H1 (cell line): ENCODE measurements at regions not wholly inside any gene's neighbourhood (a gene's known extent, or its start where the extent isn't known, plus 50 kb on each side); places are given as distances from the start of the nearest gene placed in this dataset.

Experiments
- CTCF ChIA-PET: fragments of 300-600 bp; sonication (Branson Sonifier 250); formaldehyde crosslinking; loops from one replicate; lab custom pipeline; 2021; ENCODE audit not compliant: partially characterized antibody; lab: Charles Lee
- POLR2A ChIA-PET: fragments of 300-600 bp; sonication (Branson Sonifier 250); formaldehyde crosslinking; loops from one replicate; lab custom pipeline; 2021; ENCODE audit warnings: inconsistent platforms; ENCODE audit not compliant: partially characterized antibody; lab: Charles Lee
- DNase-seq, 2 experiments: peaks; one replicate each; pipeline versions ENCODE4 v3.0.0 to v3.0.0-alpha.2; 2010 to 2022; ENCODE audit warnings: low spot score in 2 of 2, low read depth in 1 of 2, mixed read lengths in 1 of 2
- FAIRE-seq: peaks from 2 replicates; lab custom pipeline; 2011; peaks lifted over from hg19 to GRCh38; lab: Jason Lieb, UNC
- H2AFZ ChIP-seq: 2 replicates; pipeline ENCODE4 v1.8.1; 2012; ENCODE audit warnings: low read length, inconsistent platforms
- H2AK5ac ChIP-seq: 2 replicates; pipeline ENCODE4 v1.6.1; 2013; ENCODE audit warnings: low read depth, low read length
- H2BK120ac ChIP-seq: replicated peaks from 2 replicates; pipeline ENCODE3; 2013; ENCODE audit warnings: low read depth, low read length, inconsistent platforms
- H2BK12ac ChIP-seq: 2 replicates; pipeline ENCODE4 v1.6.1; 2013; ENCODE audit warnings: low read depth, low read length
- H2BK15ac ChIP-seq: 2 replicates; pipeline ENCODE4 v1.6.1; 2013; ENCODE audit warnings: low read length
- H2BK20ac ChIP-seq: 2 replicates; pipeline ENCODE4 v1.6.1; 2013; ENCODE audit warnings: low read length
- H2BK5ac ChIP-seq: 2 replicates; pipeline ENCODE4 v1.6.1; 2013; ENCODE audit warnings: low read depth, low read length
- H3K14ac ChIP-seq: 2 replicates; pipeline ENCODE4 v1.6.1; 2013; ENCODE audit warnings: inconsistent platforms; ENCODE audit not compliant: insufficient read length
- H3K18ac ChIP-seq: 2 replicates; pipeline ENCODE4 v1.6.1; 2013; ENCODE audit warnings: low read length; ENCODE audit errors: extremely low read depth
- H3K23ac ChIP-seq: 2 replicates; pipeline ENCODE4 v1.6.1; 2013; ENCODE audit warnings: inconsistent platforms; ENCODE audit not compliant: insufficient read length
- H3K23me2 ChIP-seq: 2 replicates; pipeline ENCODE4 v1.6.1; 2013; ENCODE audit warnings: low read depth, low read length
- H3K27ac ChIP-seq: 2 replicates; pipeline ENCODE4 v1.6.1; 2011; ENCODE audit warnings: low read depth, low read length, inconsistent platforms
- H3K27me3 ChIP-seq, 4 experiments: replicated peaks in 1 of 4; 1 replicate in 1 of 4; 2 replicates in 3 of 4; pipeline versions ENCODE4 v1.6.1 to v1.8.1; 2011 to 2013; ENCODE audit warnings: low read length in 3 of 4, mild to moderate bottlenecking in 3 of 4, inconsistent platforms in 2 of 4, mixed read lengths in 2 of 4, moderate library complexity in 1 of 4; ENCODE audit not compliant: control insufficient read depth in 3 of 4, insufficient read depth in 3 of 4; ENCODE audit errors: extremely low read depth in 1 of 4
- H3K36me3 ChIP-seq, 4 experiments: 2 replicates each; pipeline versions ENCODE4 v1.6.1 to v1.8.1; 2011 to 2013; ENCODE audit warnings: mild to moderate bottlenecking in 4 of 4, low read length in 3 of 4, moderate library complexity in 2 of 4, control low read depth in 1 of 4, inconsistent platforms in 1 of 4; ENCODE audit not compliant: insufficient read depth in 4 of 4, control insufficient read depth in 2 of 4
- H3K4ac ChIP-seq: replicated peaks from 2 replicates; pipeline ENCODE3; 2013; ENCODE audit warnings: low read length, low read depth, mixed read lengths, inconsistent platforms; ENCODE audit not compliant: insufficient read length
- H3K4me1 ChIP-seq, 4 experiments: replicated peaks in 1 of 4; 1 replicate in 1 of 4; 2 replicates in 3 of 4; pipeline versions ENCODE4 v1.6.1 to v1.8.1; 2011 to 2013; ENCODE audit warnings: low read length in 3 of 4, inconsistent platforms in 2 of 4, mixed read lengths in 1 of 4; ENCODE audit not compliant: insufficient read depth in 4 of 4, control insufficient read depth in 3 of 4
- H3K4me2 ChIP-seq, 2 experiments: 2 replicates each; pipeline versions ENCODE4 v1.6.1 to v1.8.1; 2011 to 2013; ENCODE audit warnings: low read depth in 2 of 2, low read length in 2 of 2, control low read depth in 1 of 2, inconsistent platforms in 1 of 2, mild to moderate bottlenecking in 1 of 2; ENCODE audit not compliant: insufficient read depth in 1 of 2
- H3K4me3 ChIP-seq, 4 experiments: fragments of 200-600, 300-600 bp in 1 of 4; sonication (generic), shearing (Covaris generic), sonication (Bioruptor Twin) in 1 of 4; 2 replicates each; pipeline versions ENCODE4 v1.5.1 to v1.8.1; 2011 to 2016; ENCODE audit warnings: low read length in 4 of 4, low read depth in 3 of 4, control low read depth in 2 of 4, inconsistent platforms in 2 of 4, mild to moderate bottlenecking in 2 of 4, mixed read lengths in 1 of 4, moderate library complexity in 1 of 4; ENCODE audit not compliant: insufficient read depth in 2 of 4; ENCODE audit errors: extremely low read depth in 1 of 4
- H3K56ac ChIP-seq: replicated peaks from 2 replicates; pipeline ENCODE3; 2013; ENCODE audit warnings: low read depth, mild to moderate bottlenecking, mixed read lengths, low read length, inconsistent platforms; ENCODE audit not compliant: insufficient read length
- H3K79me1 ChIP-seq: 2 replicates; pipeline ENCODE4 v1.6.1; 2013; ENCODE audit warnings: low read depth, low read length, control low read depth
- H3K79me2 ChIP-seq, 2 experiments: 2 replicates each; pipeline versions ENCODE4 v1.6.1 to v1.8.1; 2012 to 2013; ENCODE audit warnings: low read length in 2 of 2, mild to moderate bottlenecking in 2 of 2, inconsistent platforms in 1 of 2; ENCODE audit not compliant: insufficient read depth in 2 of 2, control insufficient read depth in 1 of 2
- H3K9ac ChIP-seq, 4 experiments: replicated peaks in 1 of 4; 1 replicate in 1 of 4; 2 replicates in 3 of 4; pipeline versions ENCODE4 v1.6.1 to v1.8.1; 2011 to 2013; ENCODE audit warnings: low read depth in 3 of 4, low read length in 3 of 4, control low read depth in 2 of 4, mild to moderate bottlenecking in 2 of 4, moderate library complexity in 2 of 4, inconsistent platforms in 1 of 4; ENCODE audit errors: extremely low read depth in 1 of 4
- H3K9me3 ChIP-seq, 2 experiments: 2 replicates each; pipeline versions ENCODE4 v1.6.1 to v1.8.1; 2012 to 2013; ENCODE audit warnings: mild to moderate bottlenecking in 2 of 2, moderate library complexity in 2 of 2, control low read depth in 1 of 2, inconsistent platforms in 1 of 2, low read depth in 1 of 2, low read length in 1 of 2, mixed read lengths in 1 of 2; ENCODE audit not compliant: insufficient read depth in 2 of 2
- H4K20me1 ChIP-seq, 2 experiments: replicated peaks in 1 of 2; 2 replicates each; pipeline versions ENCODE3 to v1.8.1; 2011 to 2013; ENCODE audit warnings: inconsistent platforms in 2 of 2, low read length in 2 of 2, mild to moderate bottlenecking in 1 of 2; ENCODE audit not compliant: insufficient read depth in 2 of 2, control insufficient read depth in 1 of 2
- H4K5ac ChIP-seq: 2 replicates; pipeline ENCODE4 v1.6.1; 2013; ENCODE audit warnings: low read length, low read depth, mixed read lengths, inconsistent platforms; ENCODE audit not compliant: insufficient read length
- H4K8ac ChIP-seq: 2 replicates; pipeline ENCODE4 v1.8.0; 2013; ENCODE audit warnings: mild to moderate bottlenecking, moderate library complexity, low read length, inconsistent platforms; ENCODE audit not compliant: insufficient read depth; ENCODE audit errors: extremely low read depth
- H4K91ac ChIP-seq: replicated peaks from 2 replicates; pipeline ENCODE3; 2013; ENCODE audit warnings: low read length, mixed read lengths, inconsistent platforms; ENCODE audit not compliant: insufficient read length
- ATF2 ChIP-seq: IDR thresholded peaks from 2 replicates; pipeline ENCODE4 v1.6.1; 2012; ENCODE audit warnings: low read length, inconsistent platforms
- BRCA1 ChIP-seq: IDR thresholded peaks from 2 replicates; pipeline ENCODE4 v1.6.1; 2012; ENCODE audit warnings: low read depth, low read length, improper control_type of control experiment
- HDAC2 ChIP-seq, 2 experiments: fragments of 300-600 bp in 1 of 2; sonication (generic) in 1 of 2; IDR thresholded peaks; 2 replicates each; pipeline ENCODE4 v1.6.1; 2011 to 2012; ENCODE audit warnings: low read depth in 2 of 2, low read length in 2 of 2, mild to moderate bottlenecking in 2 of 2, moderate library complexity in 2 of 2, borderline replicate concordance in 1 of 2, inconsistent platforms in 1 of 2
- KDM4A ChIP-seq: IDR thresholded peaks from one replicate; pipeline ENCODE4 v1.7.1; 2012; ENCODE audit warnings: low read depth, mild to moderate bottlenecking, moderate library complexity, low read length, inconsistent platforms; ENCODE audit not compliant: severe bottlenecking
- MAX ChIP-seq: IDR thresholded peaks from 2 replicates; pipeline ENCODE4 v1.6.1; 2012; ENCODE audit warnings: inconsistent platforms
- NANOG ChIP-seq: IDR thresholded peaks from 2 replicates; pipeline ENCODE4 v1.6.1; 2011; ENCODE audit warnings: low read length, low read depth, mild to moderate bottlenecking, inconsistent platforms; ENCODE audit not compliant: insufficient read depth, poor library complexity, severe bottlenecking
- RBBP5 ChIP-seq: IDR thresholded peaks from 2 replicates; pipeline ENCODE4 v1.7.1; 2012; ENCODE audit warnings: low read depth, mild to moderate bottlenecking, inconsistent platforms, low read length, moderate library complexity, borderline replicate concordance
- SP4 ChIP-seq: IDR thresholded peaks from 2 replicates; pipeline ENCODE4 v1.6.1; 2012; ENCODE audit warnings: low read length, inconsistent platforms
- SUZ12 ChIP-seq: fragments of 200-600 bp; sonication (generic); IDR thresholded peaks from 2 replicates; pipeline ENCODE4 v1.6.1; 2012; ENCODE audit warnings: mild to moderate bottlenecking, inconsistent platforms, low read length, moderate library complexity, mixed read lengths
- TAF7 ChIP-seq: optimal IDR thresholded peaks from 2 replicates; pipeline ENCODE3; 2011; ENCODE audit warnings: low read depth, mild to moderate bottlenecking, inconsistent platforms, low read length, moderate library complexity, borderline replicate concordance
- WGBS, 2 experiments: shearing (Covaris generic) in 1 of 2; methylation state at CpG; one replicate each; pipeline versions ENCODE4 v1.1.6 to v1.1.7; 2013 to 2015; ENCODE audit warnings: low lambda C conversion rate in 2 of 2, mixed read lengths in 2 of 2, inconsistent platforms in 1 of 2, low coverage in 1 of 2, missing lambda C conversion rate in 1 of 2; ENCODE audit not compliant: insufficient replicate concordance in 2 of 2, insufficient coverage in 1 of 2, insufficient read length in 1 of 2; ENCODE audit errors: extremely low coverage in 1 of 2, missing lambda C conversion rate in 1 of 2; 5-methylcytosine and 5-hydroxymethylcytosine counted together

- Histone ChIP-seq H3K27ac (no peak overlapping the region), H4K20me1 (no peaks in the 10 kb centered on the region), H3K23me2 (no peaks in the 10 kb centered on the region), H3K4ac (no peak overlapping the region), H3K4me3 (no peak overlapping the region), H2BK15ac (no peak overlapping the region), H3K14ac (no peak overlapping the region), H4K91ac (no peak overlapping the region), H2AK5ac (no peak overlapping the region), H2BK120ac (no peak overlapping the region), H2BK12ac (no peak overlapping the region), H2BK5ac (no peak overlapping the region), H3K4me1 (no peaks in the 10 kb centered on the region), H3K18ac (no peak overlapping the region), H2AFZ (no peak overlapping the region), H3K36me3 (no peaks in the 10 kb centered on the region), H3K23ac (no peak overlapping the region), H3K79me2 (no peaks in the 10 kb centered on the region), H4K8ac (no peak overlapping the region), H2BK20ac (no peak overlapping the region), H3K27me3 (no peaks in the 10 kb centered on the region), H3K79me1 (no peaks in the 10 kb centered on the region), H3K9ac (no peak overlapping the region), H3K9me3 (no peaks in the 10 kb centered on the region), H4K5ac (no peak overlapping the region), H3K56ac (no peak overlapping the region), H3K4me2 (no peak overlapping the region)
- FAIRE-seq (no peak), DNase-seq (no peak)
- no peak for TF ChIP-seq RBBP5
- no peak for TF ChIP-seq KDM4A
- no peak for TF ChIP-seq ATF2
- no peak for TF ChIP-seq SP4
- no peak for TF ChIP-seq NANOG
- TF ChIP-seq SUZ12 = no peak
- TF ChIP-seq MAX = no peak
- no peak for TF ChIP-seq HDAC2 (IDR thresholded peaks at IDR 0.05; ENCODE audit: borderline replicate concordance in 1 of 2, low read depth in 2 of 2, low read length in 2 of 2)
- no peak for TF ChIP-seq BRCA1
- TF ChIP-seq TAF7 = no peak
- 89% methylated on average over 1 of the region's 1 CpG; no CpG with 5 or more reads in 1 of the 2 experiments for WGBS, 2 experiments
- CTCF ChIA-PET = no interaction called here
- POLR2A ChIA-PET = no interaction called here
These were observed 1527.3 kb upstream of the GOT2 start for GRCh38 chr16:60261425-60261824.
